ENCODE measurements at regions not wholly inside any gene's neighbourhood (a gene's known extent, or its start where the extent isn't known, plus 50 kb on each side); places are given as distances from the start of the nearest gene placed in this dataset.

DNA sequence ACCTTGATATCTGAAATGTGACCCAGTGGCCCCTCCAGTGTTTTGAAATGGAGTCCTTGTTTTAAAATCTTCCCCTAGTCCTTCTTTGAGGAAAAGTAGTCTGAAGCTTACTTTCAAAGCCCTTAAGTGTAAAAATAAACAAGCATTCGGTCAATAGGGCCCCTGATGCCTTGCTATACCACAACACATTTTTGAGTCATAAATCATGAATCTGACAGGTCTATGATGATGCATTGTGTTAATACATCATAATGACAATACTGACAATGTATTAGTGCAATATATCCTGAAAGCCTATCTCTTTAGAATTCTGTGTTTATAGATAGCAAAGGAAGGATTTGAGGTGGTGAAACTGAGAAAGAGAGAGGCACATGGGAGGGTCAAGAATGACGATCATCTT, 464.2 kb downstream of the MEIS1 start:
- no peak for DNase-seq

DNA sequence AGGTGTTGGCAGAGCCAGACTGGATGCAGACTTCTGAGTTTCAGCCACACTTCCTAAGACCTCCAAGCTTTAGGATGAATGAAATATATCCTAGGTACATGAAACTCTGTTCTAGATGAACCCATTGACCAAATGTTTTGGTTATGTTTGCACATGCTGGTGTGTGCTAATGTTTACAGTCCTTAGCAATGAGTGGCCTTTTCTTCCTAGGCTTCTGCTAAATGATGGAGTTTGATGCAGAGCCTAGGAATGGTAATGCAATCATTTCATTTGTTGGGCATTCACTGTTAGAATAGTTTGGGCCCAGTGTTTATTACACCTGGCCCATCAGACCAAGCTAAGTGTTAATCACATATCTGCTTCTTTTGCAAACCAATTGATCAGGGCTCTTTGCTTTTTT, 464.7 kb downstream of the MEIS1 start:
- DNase-seq, result no peak

DNA sequence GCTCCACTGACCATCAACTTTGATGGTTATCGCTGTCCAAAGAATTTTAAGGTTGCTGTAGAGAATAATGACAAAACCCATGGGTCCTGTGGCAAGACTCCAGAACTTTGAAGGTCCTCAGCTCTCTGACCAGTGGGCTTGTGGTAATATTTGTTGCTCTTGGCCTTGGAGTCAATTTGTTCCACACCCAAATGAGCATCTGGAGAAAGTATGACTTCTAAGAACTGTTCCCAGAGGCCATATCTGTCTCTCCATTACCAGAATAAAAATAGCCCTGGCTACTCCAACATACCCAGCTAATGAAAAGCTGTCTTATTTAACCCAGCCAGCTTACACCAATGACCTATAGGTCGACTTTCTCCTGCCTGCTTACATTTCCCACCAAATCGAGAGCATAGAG, 466.4 kb downstream of the MEIS1 start:
- no peak for DNase-seq

DNA sequence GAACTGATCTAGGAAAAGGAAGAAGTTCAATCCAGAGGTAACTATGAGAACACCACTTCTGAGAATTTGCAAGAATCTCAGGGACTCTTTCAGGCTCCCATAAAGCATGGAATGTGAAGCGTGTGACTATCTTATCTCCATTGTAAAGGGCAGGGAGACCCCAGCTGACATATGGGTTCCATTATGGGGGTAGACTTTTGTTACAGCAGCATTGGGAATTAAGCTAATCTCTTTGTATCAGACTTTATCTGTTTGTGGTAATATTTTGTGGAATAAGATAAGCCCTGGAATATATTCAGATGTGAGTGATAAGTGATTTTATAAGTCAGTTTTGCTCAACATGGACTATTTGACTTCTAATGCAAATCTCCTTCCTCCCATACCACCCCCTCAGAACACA, 468.3 kb downstream of the MEIS1 start:
- no peak for DNase-seq

DNA sequence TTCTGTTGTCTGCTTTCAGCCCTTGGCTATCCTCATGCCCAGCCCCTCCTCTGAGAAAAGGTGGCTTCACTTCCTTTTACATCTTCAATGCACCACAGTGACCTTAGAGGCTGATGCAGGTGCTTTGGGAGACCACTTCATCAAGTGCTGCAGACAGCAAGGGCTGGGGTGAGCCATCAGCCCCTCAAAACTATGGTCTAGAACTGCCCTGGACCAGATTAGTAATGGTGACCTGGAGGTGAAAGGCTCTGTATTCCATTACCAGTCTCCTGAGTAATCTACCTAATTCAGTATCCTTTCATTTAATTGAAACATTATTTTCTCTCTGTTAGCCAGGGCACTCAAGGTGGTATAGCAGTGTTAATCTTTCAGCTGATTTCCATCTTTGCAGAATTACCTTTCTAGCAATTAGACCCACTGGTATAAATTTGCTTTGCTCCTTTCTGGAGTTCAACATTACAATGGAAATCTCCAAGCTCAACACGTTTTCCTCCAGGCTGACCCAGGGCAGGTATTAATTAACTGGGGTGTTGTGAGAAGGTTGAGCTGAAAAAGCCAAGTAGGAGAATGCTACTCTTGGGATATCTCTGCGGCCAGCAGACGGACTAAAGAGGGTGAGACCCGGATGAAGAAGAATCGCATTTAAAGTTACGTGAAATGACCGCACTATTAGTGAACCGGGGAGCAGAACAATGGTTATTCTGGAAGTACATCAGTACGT, 469.0 kb downstream of the MEIS1 start:
- DNase-seq, result no peak

DNA sequence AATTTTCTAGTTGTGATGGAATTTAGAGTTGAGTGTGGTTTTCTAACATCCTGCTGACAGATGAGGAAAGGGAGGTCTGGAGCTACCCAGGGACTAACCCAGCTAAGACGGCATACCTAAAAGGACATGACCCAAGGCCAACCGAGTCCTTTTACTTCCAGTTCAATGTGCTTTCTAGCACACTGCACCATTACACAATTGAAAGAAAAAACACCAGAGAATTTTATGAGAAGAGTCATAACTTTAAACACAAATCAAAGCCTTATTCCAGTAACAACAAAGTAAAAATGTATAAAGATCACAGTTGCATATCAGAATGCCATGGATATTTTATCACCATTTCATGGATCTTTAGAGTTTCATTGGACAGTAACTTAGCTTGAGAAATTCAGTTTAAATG, 480.3 kb downstream of the MEIS1 start:
- DNase-seq, result no peak

DNA sequence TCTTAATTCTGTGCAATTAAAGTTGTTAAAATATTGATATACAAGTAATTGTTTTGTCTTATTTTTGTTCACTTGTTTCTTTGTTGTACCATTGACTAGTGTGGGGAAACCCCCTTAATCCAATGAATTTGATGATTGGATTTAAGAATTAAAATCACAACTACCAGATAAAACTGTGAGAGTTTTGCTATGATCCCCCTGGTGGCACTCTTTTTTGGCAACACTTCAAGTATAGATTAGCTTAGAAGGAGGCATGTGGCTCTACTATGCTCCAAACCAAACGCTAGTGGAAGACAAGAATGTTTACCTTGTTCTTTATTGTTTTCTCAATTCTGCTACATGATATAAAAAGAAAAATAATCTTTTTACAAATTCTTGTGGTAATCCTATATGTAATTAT, 477.8 kb upstream of the ETAA1 start:
- DNase-seq, result no peak

DNA sequence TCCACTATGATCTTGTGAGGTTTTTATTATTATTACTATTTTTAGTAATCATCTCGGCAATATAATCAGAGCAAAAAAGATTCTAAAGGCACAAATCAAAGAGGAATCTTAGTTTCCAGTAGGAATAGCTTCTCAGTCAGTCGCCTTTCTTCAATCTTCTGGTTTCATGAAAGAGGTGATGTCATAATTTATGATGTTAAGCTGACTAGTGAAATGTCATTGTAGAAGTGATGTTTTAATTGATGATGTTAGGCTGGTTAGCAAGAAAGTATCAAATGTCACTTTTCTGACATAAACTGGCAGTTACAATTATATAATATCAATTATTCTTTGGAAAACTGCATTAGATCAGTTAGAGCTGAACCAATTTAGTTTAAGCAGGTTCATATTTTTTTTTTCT, 476.7 kb upstream of the ETAA1 start:
- DNase-seq, result no peak

DNA sequence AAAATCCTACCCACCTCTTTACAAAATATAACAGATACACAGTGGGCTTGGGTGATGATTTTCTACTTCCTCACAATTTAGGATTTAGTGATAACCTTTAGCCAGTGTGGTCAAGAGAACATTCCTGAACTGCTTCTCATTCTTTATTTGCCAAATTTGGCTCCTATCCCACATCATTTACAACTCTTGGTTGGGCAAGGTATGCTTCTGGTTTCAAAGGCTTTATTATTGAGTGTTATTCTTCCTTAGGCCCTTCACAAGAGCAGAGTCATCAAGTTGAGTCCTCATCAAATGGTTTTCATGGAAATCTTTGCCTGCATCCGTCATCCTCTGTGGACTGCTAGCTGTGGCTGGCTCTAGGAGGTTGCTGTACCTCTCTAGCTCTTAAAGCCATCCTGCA, 472.0 kb upstream of the ETAA1 start:
- DNase-seq, result no peak

DNA sequence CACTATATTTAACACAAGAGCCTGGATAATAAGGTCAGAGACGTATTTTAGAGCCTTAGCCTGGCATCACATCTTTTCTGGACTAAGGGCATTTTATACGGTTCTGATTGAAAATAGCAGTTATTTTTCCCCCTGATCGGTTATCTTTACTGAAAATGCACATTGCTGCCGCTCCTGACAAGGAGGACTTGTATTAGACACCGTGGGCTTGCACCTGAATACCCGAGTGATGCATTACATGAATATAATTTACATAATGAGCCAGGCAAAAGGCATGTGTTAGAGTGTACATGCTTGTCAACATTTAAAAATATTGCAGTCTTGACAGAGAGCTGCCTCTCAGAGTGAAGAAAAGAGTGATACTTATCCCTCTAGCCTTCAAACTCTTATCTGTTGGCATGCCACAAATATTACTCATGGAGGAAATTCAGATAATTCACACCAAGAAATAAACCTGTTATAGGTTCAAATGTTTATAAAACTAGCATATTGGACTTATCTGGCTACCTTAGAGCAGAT, 470.5 kb upstream of the ETAA1 start:
- DNase-seq, result no peak

DNA sequence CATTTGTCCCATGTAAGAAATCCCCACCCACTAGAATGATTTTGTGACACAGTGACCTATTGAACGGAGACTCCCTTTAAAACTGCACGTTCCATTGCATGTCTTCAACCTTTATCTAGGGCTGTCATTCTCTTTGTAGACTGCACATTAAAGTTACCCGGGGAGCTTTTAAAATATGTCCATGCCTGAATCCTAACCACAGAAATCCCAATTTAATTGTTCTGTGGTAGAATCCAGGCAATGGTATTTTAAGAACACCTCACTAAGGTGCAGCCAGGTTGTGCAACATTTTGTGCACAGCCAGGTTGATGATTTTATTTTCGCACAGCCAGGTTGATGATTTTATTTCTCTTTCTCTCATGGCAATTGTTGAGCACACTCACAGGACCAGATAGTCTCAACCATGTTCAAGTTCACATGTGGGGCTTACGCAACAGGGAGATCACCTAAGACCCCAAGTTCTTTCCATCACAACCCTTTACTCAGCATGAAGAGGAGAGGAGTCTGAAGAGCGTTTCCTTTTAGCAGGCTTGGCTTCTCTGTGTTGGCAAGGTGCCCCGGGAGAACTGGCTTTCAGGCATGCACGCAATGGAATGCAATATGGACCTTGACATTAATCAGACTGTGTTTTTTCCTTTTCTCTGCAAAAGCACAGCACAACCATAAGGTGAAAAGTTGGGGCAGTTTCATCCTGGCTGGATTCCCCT, 467.3 kb upstream of the ETAA1 start:
- DNase-seq, result no peak

DNA sequence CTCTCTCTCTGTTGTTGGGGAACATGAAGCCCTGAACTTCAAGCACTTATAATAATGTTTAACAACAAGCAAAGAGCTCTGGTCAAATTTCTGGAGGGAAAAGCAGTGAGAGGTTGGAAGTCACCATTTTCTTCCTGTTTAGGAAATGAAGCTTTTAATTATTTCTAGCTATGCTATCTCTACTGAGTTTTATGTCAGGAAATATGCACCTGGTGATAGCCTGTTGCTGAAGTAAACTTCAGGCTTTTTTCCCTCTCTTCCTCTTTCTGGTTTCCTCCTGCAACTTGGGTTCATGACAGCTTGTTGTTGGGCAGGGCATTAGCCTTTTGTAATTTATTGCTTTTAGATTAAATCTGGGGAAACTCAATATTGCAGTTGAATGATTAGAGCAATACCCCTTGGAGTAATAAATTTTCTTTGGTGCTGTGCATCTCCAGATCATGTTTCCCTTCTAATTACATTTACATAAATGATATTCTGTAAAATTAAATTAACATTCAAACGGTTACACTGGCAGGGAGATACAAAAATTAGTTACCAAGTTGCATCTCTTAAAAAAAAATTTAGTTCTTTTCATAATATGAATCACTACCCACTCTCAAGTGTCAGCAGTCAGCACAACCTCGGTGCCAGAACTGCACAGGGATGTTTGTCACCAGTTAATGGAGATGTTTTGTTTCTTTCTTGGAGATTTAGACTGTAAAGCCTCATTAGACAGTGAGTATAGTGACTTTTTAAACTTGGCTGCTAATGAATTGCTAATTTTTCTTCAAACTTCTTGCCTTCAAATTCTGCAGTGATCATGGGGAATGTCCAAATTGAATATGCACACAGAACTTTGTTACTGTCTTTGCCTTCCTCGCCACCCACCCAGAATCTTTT, 466.6 kb upstream of the ETAA1 start:
- DNase-seq, result no peak

DNA sequence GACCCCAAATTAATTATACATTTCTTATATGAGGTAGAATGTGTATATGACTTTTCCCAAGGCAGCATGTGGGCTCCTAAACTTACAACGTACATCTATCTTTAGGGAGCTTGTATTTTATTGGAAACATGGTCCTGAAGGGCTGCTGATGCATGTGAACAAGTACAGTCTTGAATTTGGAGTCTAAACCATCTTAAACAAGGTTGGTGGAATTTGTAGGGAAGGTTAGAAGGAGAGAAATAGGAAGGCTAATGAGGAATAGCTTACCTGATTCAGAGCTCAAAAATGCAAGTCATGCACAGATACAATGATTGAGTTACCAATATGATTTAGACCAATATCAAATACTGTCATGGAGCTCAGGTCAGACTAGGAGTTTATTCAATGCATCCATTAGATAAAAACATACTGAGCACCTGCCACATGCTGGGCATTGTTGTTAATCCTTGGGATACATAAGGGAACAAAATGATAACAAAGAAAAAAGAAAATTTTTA, 458.6 kb upstream of the ETAA1 start:
- no peak for DNase-seq

DNA sequence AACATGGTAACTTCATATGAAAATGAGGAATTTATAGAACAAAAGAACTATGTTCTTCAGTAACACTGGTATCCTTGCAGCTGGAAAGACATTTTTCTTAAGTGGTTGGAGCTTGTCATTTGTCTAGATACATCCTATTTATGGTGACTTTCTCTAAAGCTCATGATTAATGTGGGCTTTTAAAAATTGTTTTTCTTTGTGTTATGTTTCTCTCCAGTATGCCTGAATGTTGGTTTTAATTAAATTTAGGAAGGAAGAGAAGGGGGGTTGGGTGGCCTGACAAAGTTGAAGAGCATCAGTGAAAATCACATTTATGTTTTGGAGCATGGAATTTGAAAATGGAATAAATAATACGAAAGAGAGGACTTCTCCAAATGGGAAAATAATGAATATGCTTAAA, 457.1 kb upstream of the ETAA1 start:
- DNase-seq, result no peak

DNA sequence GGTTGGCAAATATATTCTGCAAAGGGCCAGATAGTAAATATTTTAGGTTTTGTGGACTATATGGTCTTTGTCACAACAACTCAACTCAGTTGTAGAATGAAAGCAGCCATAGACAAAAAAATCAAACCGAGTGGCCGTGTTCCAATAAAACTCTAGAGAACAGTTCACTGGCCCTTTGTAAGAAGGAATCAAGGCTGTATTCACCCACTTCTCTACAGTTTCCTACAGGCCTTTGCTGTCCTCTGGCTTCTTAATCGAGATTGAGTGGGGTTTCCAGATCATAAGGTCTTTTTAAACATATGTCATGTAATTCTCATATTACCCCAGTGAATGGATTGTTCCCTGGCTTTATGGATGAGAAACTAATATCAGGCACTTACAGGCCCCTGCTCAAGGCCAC, 448.9 kb upstream of the ETAA1 start:
- DNase-seq, result no peak

DNA sequence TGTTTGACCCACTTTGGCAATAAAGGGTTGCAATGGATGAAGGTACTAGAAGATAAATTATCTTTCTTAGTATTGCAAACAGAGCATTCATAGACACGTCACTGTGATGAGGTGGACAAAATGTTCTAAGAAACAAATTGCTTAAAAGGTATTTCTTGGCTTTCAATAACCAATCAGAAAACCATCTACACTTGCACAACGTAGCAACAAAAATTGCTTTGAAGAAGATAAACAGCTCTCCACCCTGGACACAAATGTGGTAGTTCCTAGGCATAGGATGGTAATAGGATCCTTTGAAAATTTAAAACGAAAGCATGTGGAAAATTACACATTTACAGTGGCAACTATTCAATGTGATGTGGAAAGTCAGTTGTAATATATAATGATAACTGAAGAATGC, 439.9 kb upstream of the ETAA1 start:
- no peak for DNase-seq

DNA sequence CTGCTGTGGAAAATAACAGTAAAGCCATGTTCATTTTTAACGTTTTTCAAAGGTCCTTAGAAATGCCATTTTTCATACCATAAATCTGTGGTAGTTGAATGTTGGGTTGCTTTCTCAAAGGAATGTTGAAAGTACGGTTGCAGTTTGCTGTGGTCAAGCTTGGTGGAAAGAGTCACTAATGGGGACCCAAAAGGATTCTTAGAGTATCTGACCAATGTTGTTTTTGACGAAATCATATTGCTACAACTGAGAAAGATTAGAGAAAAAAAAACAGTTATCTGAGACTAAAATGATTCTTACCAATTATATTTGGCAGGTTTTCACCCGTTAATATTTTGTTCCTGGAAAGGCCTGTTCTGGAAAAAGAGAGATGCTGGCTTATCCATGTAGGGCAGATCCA, 439.5 kb upstream of the ETAA1 start:
- DNase-seq, result no peak

DNA sequence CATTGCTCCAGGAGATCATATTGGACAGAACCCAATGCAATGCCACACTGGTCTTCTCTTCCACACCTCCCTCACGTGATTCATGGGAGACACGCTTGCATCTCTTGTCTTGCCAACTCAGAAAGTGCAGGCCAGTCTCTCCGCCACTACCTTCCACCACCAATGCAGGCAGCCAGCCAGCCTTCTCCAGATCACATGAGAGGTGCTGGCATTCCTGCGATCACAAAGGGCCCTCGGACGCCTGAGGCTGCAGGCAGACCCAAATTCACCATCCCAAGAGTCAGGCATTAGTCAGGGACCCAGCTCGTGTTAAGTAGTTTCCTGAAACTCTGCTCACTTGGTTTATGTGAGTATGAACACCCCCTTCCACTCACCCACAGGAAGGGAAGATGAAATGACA, 437.0 kb upstream of the ETAA1 start:
- no peak for DNase-seq

DNA sequence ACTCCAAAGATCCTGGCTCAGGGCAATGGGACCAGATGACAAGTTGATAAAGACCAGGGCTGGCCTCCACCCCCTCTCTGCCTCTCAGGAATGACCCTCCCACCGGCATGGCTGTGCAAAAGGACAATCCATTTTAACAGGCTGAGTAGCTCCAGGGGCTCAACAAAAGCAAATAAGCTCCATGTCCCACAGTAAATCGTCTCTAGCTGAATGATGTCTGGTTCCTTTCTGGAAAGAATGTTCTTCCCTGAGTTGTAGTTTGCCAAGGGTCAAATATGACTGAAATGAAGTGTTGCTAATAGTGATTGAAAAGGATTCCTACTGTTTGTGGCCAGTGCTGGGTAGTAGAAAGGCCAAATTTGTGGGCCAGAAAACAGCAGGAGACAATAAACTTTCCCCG, 434.4 kb upstream of the ETAA1 start:
- no peak for DNase-seq

DNA sequence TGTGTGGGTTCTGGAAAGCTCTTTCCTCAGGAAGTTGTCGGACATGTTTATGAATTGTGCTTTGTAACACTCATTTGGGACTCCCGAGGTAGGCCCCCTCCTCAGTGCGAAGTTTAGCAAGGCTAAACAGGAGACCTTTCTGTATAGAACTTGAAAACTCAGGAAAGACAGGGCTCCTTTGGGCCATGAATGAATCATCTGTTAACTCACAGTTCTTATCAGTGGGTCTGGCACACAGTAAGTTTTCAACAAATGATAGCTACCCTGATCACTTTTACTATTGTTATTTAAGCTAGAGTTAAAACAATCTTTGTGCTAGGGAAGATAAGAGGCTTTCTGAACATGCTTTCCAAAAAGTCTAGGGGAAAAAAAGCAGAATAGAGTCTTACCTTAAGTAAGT, 430.5 kb upstream of the ETAA1 start:
- no peak for DNase-seq

DNA sequence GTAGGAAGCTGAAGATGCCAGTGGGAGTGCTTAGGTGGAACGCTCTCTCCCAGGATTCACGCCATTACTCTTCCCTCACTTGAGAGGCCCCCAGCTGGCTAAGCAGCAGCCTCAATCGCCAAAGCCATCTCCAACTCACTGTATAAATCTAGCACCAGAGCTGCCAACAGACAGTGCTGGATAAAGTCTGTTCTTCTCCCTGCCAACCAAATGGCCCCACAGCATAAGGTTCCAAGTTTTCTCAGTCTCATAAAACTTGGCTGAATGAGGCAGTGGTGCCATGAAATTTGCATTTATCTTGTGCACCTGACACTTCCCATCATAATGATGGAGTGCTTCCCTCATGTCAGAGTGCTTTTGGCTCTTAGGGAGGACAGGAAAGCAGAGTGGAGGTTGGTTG, 428.2 kb upstream of the ETAA1 start:
- DNase-seq, result no peak

DNA sequence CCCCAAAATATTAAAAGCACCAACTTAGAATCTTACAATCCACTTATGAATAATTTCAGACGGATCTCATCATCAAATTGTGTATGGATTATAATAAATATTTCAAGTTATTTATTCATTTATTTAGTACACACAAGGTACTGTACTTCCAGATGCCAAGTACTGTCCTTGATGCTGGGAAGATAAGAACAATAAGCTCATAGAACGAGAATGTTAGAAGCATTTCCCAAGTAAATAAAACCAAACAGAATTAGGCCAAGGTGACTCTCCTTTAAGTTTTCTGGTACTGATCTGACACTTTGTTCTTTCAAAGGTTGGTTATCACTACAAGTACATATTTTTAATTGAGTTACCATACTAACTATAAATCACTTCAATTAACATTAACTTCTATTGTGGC, 416.1 kb upstream of the ETAA1 start:
- DNase-seq, result no peak

DNA sequence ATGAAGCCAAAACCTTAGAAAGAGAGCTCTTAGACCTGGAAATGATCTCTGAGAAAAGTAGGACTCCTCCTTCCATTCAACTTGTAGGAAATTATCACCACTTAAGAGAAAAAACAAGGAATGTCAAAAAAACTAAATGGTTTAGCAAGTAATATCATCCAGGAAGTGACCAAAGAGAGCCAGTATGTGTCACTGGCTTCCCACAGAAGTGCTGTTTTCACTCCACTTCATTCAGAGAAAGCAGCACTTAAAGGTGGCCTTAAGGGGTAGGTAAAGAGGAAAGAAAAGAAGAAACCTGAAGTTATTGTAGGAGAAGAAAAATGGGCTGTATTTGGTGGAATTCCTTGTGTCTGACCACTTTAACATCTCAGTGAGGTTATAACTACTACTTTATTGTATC, 414.4 kb upstream of the ETAA1 start:
- no peak for DNase-seq

DNA sequence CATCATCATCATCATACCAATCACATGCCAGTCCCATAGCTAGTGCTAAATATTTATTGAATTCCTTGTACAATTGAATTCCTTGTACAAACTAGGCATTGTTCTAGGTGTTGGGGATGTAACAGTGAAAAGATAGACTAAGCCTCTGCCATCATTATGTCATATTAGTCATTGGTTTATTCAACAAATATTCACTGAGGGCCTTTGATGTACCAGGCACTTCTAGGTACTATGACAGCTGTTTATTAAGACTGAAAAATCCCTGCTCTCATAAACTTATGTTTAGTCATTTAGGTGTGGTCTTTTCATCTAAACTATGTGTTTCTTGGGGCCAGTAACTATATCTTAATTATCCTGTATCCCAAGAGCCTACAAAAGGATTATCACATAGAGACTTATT, 412.3 kb upstream of the ETAA1 start:
- DNase-seq, result no peak
